Right atrium auricular region (tissue), 2 donors: ENCODE measurements at regions not wholly inside any gene's neighbourhood (a gene's known extent, or its start where the extent isn't known, plus 50 kb on each side); places are given as distances from the start of the nearest gene placed in this dataset.

ENCODE experiments used
- DNase-seq: peaks from one replicate; pipeline ENCODE4 v3.0.0-alpha.2; 2019; ENCODE audit warnings: low spot score
- H3K27ac ChIP-seq, 2 donors: fragments of 200-600 bp; sonication (generic); 1 replicate in 1 of 2; 2 replicates in 1 of 2; pipeline ENCODE4 v1.5.1; 2016 to 2019
- H3K27me3 ChIP-seq, 2 donors: fragments of 200-600 bp; sonication (generic); one replicate each; pipeline versions ENCODE4 v1.5.1 to v1.6.0; 2017 to 2019
- H3K36me3 ChIP-seq: fragments of 200-600 bp; sonication (generic); one replicate; pipeline ENCODE4 v1.5.1; 2016
- H3K4me1 ChIP-seq, 2 donors: fragments of 200-600 bp; sonication (generic); one replicate each; pipeline versions ENCODE4 v1.5.1 to v1.6.0; 2017 to 2019
- H3K4me3 ChIP-seq, 2 donors: fragments of 200-600 bp; sonication (generic); 1 replicate in 1 of 2; 2 replicates in 1 of 2; pipeline ENCODE4 v1.5.1; 2017 to 2019; ENCODE audit warnings: mild to moderate bottlenecking in 1 of 2, moderate library complexity in 1 of 2
- H3K9me3 ChIP-seq, 2 donors: fragments of 200-600 bp; sonication (generic); one replicate each; pipeline ENCODE4 v1.5.1; 2019
- CTCF ChIP-seq, 2 donors: fragments of 200-600 bp; sonication (generic); IDR thresholded peaks; one replicate each; pipeline ENCODE4 v1.5.1; 2019; ENCODE audit warnings: antibody characterized with exemption in 2 of 2

GRCh38 chr2:18496516-18496915 is 63.9 kb downstream of the RDH14 start:
- Histone ChIP-seq H3K9me3 (no peaks in the 10 kb centered on the region), H3K27ac (no peak overlapping the region), H3K4me1 (no peaks in the 10 kb centered on the region), H3K36me3 (no peaks in the 10 kb centered on the region), H3K27me3 (no peaks in the 10 kb centered on the region), H3K4me3 (no peak overlapping the region)
- TF ChIP-seq CTCF (IDR thresholded peaks at IDR 0.05) = no peak
- DNase-seq = no peak

DNA sequence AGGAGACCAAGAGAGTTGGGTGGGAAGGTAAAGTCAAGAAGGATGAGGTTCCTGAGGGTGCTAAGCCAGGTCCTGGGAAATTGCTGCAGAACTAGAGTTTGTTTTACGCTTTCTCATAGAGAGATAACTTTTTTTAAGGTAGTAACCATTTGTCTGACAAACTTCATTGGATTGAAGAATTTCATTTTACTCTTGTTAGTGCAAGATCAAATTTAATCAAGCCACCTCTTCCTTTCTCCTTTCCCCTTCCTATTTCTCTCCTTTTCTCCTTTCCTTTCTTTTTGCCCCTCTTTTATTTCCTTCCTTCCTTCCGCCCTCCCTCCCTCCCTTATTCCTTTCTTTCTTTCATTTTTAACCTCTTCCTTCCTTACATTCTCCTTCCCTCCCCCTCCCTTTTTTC is 65.4 kb downstream of the RDH14 start:
- TF ChIP-seq CTCF (IDR thresholded peaks at IDR 0.05) = no peak
- H3K4me1 ChIP-seq = no peaks in the 10 kb centered on the region
- no peaks in the 10 kb centered on the region for H3K27me3 ChIP-seq
- H3K36me3 ChIP-seq = no peaks in the 10 kb centered on the region
- no peak for DNase-seq
- no peaks in the 10 kb centered on the region for H3K9me3 ChIP-seq
- no peak overlapping the region for H3K27ac ChIP-seq
- H3K4me3 ChIP-seq = no peak overlapping the region

GRCh38 chr2:18492721-18493120 is 67.7 kb downstream of the RDH14 start:
- Histone ChIP-seq H3K36me3 (no peaks in the 10 kb centered on the region), H3K27me3 (no peaks in the 10 kb centered on the region), H3K4me3 (no peak overlapping the region), H3K4me1 (no peaks in the 10 kb centered on the region), H3K27ac (no peak overlapping the region), H3K9me3 (no peaks in the 10 kb centered on the region)
- no peak for TF ChIP-seq CTCF (IDR thresholded peaks at IDR 0.05)
- no peak for DNase-seq

DNA sequence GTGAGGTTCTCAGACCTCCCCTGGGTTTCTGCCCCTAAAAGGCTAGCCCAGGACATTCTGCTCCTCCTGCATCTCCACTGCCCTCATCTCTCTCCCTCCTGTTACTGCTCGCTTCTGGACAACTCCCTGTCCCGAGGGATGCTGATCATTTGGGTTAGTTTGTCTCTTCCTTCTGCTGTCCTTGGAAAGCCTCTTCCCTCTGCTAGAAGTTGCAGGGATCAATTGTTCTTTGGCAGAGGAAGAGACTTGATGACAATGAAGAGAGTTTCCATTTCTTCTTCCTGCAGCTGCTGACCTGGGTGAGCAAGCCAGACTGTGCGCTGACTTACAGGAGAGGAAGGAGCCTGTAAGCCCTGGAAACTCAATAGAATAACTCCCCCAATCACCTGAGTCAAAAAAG is 68.9 kb downstream of the RDH14 start:
- Histone ChIP-seq H3K4me3 (no peak overlapping the region), H3K36me3 (no peaks in the 10 kb centered on the region), H3K9me3 (no peaks in the 10 kb centered on the region), H3K27ac (no peak overlapping the region), H3K27me3 (no peaks in the 10 kb centered on the region), H3K4me1 (no peaks in the 10 kb centered on the region)
- no peak for TF ChIP-seq CTCF (IDR thresholded peaks at IDR 0.05)
- no peak for DNase-seq

DNA sequence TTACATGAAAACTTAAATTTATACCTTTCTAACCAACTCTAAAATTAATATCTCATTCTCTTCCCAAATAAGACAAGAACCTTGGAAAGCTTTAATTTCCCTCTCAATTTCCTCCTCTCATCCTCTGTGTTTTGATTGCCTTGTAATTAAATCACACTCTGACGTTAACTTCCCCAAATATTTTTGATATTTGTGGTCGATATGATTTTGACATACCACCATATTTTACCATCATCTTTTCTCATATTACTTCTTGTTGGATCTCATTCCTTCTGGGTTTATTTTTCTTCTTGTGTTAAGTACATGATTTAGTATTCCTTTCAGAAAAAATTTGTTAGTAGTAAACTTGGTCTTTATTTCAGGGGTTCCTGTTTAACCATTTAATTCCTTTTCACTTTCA is 69.6 kb downstream of the RDH14 start:
- Histone ChIP-seq H3K9me3 (no peaks in the 10 kb centered on the region), H3K4me3 (no peak overlapping the region), H3K27ac (no peak overlapping the region), H3K27me3 (no peaks in the 10 kb centered on the region), H3K4me1 (no peaks in the 10 kb centered on the region), H3K36me3 (no peaks in the 10 kb centered on the region)
- no peak for TF ChIP-seq CTCF (IDR thresholded peaks at IDR 0.05)
- DNase-seq = no peak

DNA sequence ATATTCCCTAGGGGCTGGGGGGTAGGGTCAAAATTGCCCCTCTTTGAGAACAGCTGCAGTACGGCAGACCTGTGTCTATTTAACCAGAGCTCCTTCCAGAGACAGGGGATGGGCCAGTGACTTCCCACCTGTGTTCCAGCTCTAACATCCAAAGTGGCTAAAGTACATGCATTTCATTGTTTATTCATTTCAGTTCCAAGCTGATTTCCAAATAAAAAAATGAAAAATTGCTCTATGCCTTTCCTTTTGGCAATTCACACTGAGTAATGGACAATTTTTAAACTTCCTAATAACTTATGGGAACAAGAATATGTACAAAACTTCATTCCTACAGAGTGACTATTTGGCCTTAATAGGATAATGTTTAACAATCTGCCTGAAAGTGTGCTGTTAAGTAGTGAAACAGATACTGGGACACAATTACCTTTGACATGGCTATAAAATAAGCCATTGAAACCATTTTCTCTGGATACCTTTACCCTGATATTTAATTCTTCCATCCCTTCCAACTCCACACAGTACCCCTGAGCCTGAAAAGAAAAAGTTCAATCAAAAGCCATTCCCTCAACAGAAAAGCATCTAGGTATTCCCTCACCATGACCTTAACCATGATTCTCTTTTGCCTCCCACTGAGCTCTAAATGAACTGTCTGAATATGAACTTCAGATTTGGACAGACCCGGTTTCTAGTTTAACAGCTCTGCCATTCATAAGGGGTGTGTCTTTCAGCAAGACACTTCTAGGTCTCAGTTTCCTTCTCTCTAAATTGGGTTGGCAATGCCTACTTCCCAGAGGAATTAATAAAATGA is 73.1 kb downstream of the RDH14 start:
- TF ChIP-seq CTCF (IDR thresholded peaks at IDR 0.05) = no peak
- Histone ChIP-seq H3K36me3 (no peaks in the 10 kb centered on the region), H3K9me3 (no peaks in the 10 kb centered on the region), H3K4me1 (no peaks in the 10 kb centered on the region), H3K4me3 (no peak overlapping the region), H3K27me3 (no peaks in the 10 kb centered on the region), H3K27ac (no peak overlapping the region)
- no peak for DNase-seq
